Colonic mucosa (tissue), 4 donors: ENCODE measurements at regions not wholly inside any gene's neighbourhood (a gene's known extent, or its start where the extent isn't known, plus 50 kb on each side); places are given as distances from the start of the nearest gene placed in this dataset.

Source experiments
- DNase-seq: peaks from one replicate; pipeline ENCODE4 v3.0.0-alpha.2; 2020
- H3K27ac ChIP-seq: fragments of 200-600 bp; one replicate; pipeline ENCODE4 v1.8.0; 2021
- H3K27me3 ChIP-seq: fragments of 200-600 bp; one replicate; pipeline ENCODE4 v1.8.0; 2021
- H3K36me3 ChIP-seq: fragments of 200-600 bp; one replicate; pipeline ENCODE4 v1.8.0; 2021
- H3K4me1 ChIP-seq: fragments of 200-600 bp; one replicate; pipeline ENCODE4 v1.8.0; 2021; ENCODE audit warnings: mild to moderate bottlenecking
- H3K4me3 ChIP-seq: fragments of 200-600 bp; one replicate; pipeline ENCODE4 v1.8.0; 2021
- H3K9ac ChIP-seq, 2 donors: one replicate each; pipeline ENCODE4 v1.7.0; 2013; ENCODE audit warnings: control low read depth in 2 of 2, low read depth in 2 of 2, low read length in 2 of 2
- H3K9me3 ChIP-seq: fragments of 200-600 bp; one replicate; pipeline ENCODE4 v1.8.0; 2021
- intact Hi-C: fragments of 100-400 bp; cut with DNase I; formaldehyde crosslinking; loops from one replicate; pipeline ENCODE4 v1.14.1; 2022
- TF ChIP-seq, protein P1 (sequence below): fragments of 200-600 bp; IDR thresholded peaks from one replicate; pipeline ENCODE4 v1.8.0; 2022; ENCODE audit warnings: antibody characterized with exemption, mild to moderate bottlenecking
- donor health status: healthy.
- donor health status: DM: no; HTN: no; CAD: no.
- donor health status: DM: no; HTN: no; CAD: no.

DNA sequence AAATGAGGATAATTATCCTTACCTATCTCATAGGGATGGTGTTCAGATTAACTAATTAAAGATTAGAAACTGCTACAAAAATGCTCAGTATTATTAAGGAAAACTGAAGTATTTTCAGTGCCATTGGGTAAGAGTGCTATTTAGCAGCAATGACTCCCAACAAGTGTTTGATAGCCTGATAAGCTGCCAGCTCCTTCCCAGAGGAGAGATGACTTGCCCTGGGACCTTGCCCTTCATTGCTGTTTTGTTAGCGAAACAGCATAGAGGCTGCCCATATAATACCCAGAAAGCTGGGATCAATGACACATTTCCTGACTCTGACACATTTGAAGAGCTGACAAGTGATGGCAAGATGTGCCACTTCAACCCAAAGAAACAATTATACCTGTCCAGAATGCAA is 592.2 kb downstream of the ADGRL2 start:
- H3K4me3 ChIP-seq, result no peak overlapping the region
- no peaks in the 10 kb centered on the region for H3K4me1 ChIP-seq
- no peak overlapping the region for H3K27ac ChIP-seq
- H3K9ac ChIP-seq, result no peak overlapping the region
- no peak for DNase-seq
- no peaks in the 10 kb centered on the region for H3K9me3 ChIP-seq
- no peaks in the 10 kb centered on the region for H3K27me3 ChIP-seq
- intact Hi-C loops, result no loop called here
- no peaks in the 10 kb centered on the region for H3K36me3 ChIP-seq
- TF ChIP-seq, protein P1, sequence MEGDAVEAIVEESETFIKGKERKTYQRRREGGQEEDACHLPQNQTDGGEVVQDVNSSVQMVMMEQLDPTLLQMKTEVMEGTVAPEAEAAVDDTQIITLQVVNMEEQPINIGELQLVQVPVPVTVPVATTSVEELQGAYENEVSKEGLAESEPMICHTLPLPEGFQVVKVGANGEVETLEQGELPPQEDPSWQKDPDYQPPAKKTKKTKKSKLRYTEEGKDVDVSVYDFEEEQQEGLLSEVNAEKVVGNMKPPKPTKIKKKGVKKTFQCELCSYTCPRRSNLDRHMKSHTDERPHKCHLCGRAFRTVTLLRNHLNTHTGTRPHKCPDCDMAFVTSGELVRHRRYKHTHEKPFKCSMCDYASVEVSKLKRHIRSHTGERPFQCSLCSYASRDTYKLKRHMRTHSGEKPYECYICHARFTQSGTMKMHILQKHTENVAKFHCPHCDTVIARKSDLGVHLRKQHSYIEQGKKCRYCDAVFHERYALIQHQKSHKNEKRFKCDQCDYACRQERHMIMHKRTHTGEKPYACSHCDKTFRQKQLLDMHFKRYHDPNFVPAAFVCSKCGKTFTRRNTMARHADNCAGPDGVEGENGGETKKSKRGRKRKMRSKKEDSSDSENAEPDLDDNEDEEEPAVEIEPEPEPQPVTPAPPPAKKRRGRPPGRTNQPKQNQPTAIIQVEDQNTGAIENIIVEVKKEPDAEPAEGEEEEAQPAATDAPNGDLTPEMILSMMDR, result no peak

DNA sequence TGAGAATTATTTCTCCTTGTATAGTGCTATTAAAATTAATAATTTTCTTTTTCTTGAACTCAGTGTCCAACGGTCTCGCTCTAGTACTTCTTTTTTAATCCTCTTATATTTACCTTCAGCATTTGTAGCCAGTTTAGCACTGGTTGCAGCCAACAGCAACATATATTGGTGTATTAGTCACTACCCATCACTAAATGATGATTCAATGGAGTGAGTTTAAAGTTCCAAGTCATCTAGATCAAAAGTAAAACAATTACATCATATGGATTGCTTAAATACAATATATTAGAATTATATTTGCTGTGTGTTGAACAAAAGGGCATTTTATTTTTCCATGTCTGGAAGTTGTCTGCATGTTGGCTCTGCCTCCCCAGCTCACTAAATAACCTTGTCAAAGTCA is 591.8 kb downstream of the ADGRL2 start:
- Histone ChIP-seq H3K9me3 (no peaks in the 10 kb centered on the region), H3K27ac (no peak overlapping the region), H3K4me1 (no peaks in the 10 kb centered on the region), H3K4me3 (no peak overlapping the region), H3K9ac (no peak overlapping the region), H3K27me3 (no peaks in the 10 kb centered on the region), H3K36me3 (no peaks in the 10 kb centered on the region)
- no peak for DNase-seq
- intact Hi-C loops, result no loop called here
- TF ChIP-seq, protein P1, result no peak

DNA sequence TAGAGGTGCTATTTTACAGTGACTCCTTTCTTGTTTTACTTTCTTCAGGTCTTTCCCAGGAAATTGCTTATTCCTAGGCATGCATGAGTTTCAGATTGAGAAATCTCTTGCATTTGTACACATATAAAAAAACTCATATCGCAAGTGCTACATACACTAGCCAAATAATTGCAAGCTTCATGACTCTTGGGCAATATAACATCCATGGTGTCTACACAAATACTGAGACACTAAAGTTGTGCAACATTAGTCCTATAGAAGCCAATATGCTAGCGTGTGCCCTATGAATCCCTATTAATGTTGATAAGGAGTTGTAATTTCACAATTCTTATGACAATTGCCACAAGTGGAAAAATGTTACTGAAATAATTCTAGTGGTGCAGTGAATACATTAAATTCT is 591.0 kb downstream of the ADGRL2 start:
- Histone ChIP-seq H3K9ac (no peak overlapping the region), H3K4me1 (no peaks in the 10 kb centered on the region), H3K27me3 (no peaks in the 10 kb centered on the region), H3K27ac (no peak overlapping the region), H3K9me3 (no peaks in the 10 kb centered on the region), H3K36me3 (no peaks in the 10 kb centered on the region), H3K4me3 (no peak overlapping the region)
- TF ChIP-seq, protein P1, result no peak
- intact Hi-C loops, result no loop called here
- no peak for DNase-seq

DNA sequence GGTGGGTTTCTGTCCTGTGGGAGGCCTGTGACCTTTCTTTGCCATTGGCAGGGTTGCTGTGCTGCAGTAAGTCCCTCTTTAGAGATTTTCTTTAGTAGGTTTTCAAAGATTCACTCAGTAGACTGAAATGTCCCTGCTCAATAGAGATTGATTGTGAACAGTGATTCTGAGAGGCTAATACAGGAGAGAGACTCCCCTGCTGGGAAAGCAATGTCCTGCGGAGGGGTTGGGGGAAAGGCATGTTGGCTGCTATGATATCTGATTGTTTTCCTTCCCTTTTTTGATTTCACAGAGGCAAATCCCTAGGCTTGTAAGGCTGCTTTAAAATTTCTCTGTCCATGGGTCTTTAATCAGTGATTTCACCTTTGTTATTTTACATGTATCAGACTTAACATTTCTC is 589.9 kb downstream of the ADGRL2 start:
- intact Hi-C loops, result no loop called here

DNA sequence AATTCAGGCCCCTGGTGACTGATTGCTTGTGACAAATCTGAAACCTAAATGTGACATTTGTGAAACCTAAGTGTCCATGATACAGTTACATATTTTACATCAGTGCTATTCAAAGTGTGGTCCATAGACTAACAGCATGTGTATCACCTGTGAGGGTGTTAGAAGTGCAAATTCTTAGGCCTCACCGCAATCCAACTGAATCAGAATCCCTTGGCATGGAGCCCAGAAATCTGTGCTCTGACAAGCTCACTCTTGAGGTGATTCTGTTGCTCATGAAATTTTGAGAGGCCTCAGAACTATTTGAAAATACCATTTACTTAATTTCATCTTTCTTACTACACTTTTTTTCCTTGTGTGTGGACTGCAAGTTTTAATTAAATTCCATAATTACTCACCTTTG is 587.9 kb downstream of the ADGRL2 start:
- TF ChIP-seq, protein P1, result no peak
- intact Hi-C loops, result no loop called here
- H3K36me3 ChIP-seq, result no peaks in the 10 kb centered on the region
- no peaks in the 10 kb centered on the region for H3K9me3 ChIP-seq
- H3K27me3 ChIP-seq, result no peaks in the 10 kb centered on the region
- H3K4me1 ChIP-seq, result no peaks in the 10 kb centered on the region
- H3K27ac ChIP-seq, result no peak overlapping the region
- H3K9ac ChIP-seq, result no peak overlapping the region
- no peak for DNase-seq
- no peak overlapping the region for H3K4me3 ChIP-seq

More for the DNA sequence above, 589.9 kb downstream of the ADGRL2 start:
- DNase-seq, result no peak
- no peak overlapping the region for H3K27ac ChIP-seq
- no peaks in the 10 kb centered on the region for H3K36me3 ChIP-seq
- TF ChIP-seq, protein P1, result no peak
- H3K9me3 ChIP-seq, result no peaks in the 10 kb centered on the region
- no peak overlapping the region for H3K9ac ChIP-seq
- H3K4me3 ChIP-seq, result no peak overlapping the region
- no peaks in the 10 kb centered on the region for H3K27me3 ChIP-seq
- no peaks in the 10 kb centered on the region for H3K4me1 ChIP-seq

DNA sequence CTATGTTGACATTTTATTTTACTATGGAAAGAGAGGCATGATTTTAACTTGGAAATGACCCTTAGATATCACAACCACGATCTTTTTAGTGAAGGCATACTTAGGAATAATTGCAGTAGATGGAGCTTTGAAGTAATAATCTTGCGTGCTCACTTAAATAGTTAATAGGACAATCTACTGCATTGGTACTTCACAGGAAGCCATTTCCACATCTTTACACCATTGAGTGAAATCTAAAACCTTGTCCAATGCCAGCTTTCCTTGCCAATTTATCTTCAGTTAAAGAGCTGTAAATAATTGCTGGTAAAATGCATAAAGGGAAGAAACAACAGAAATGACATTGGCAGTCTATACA is 586.3 kb downstream of the ADGRL2 start:
- Histone ChIP-seq H3K27me3 (no peaks in the 10 kb centered on the region), H3K9ac (no peak overlapping the region), H3K4me1 (no peaks in the 10 kb centered on the region), H3K36me3 (no peaks in the 10 kb centered on the region), H3K27ac (no peak overlapping the region), H3K4me3 (no peak overlapping the region), H3K9me3 (no peaks in the 10 kb centered on the region)
- intact Hi-C loops, result no loop called here
- TF ChIP-seq, protein P1, result no peak
- DNase-seq, result no peak
